ENCODE measurements at regions not wholly inside any gene's neighbourhood (a gene's known extent, or its start where the extent isn't known, plus 50 kb on each side); places are given as distances from the start of the nearest gene placed in this dataset.

GRCh38 chr22:27135031-27135981 lies 477.9 kb downstream of the MIAT start:
- H3K56ac ChIP-seq (ENCODE audit: insufficient read length, low read depth, low read length) = no peak overlapping the region
- no peaks in the 10 kb centered on the region for H3K79me2 ChIP-seq (ENCODE audit: insufficient read depth, low read length)
- H3K4me3 Mint-ChIP-seq = no peak overlapping the region
- no peak overlapping the region for H3K14ac ChIP-seq (ENCODE audit: insufficient read depth, low read length)
- no peak overlapping the region for H3K27ac Mint-ChIP-seq
- no peak overlapping the region for H3K9ac ChIP-seq (ENCODE audit: extremely low read depth, insufficient read length, low read length)
- H3K27ac ChIP-seq (ENCODE audit: insufficient read length, low read depth, low read length) = no peak overlapping the region
- peaks cover 0 to 8% of the 10 kb centered on the region in 2 experiments; a peak in 1 of 5 replicates for H3K9me3 Mint-ChIP-seq
- H4K91ac ChIP-seq (ENCODE audit: insufficient read length, low read depth, low read length) = no peak overlapping the region
- H2BK5ac ChIP-seq (ENCODE audit: insufficient read length, low read length) = no peak overlapping the region
- no CpG with 5 or more reads among the region's 7 CpGs for WGBS (ENCODE audit: extremely low coverage, insufficient read length, low lambda C conversion rate)
- no peak overlapping the region for H3K18ac ChIP-seq (ENCODE audit: insufficient read length, low read depth, low read length)
- no peak overlapping the region for H3K4ac ChIP-seq (ENCODE audit: low read depth, low read length)
- H3T11ph ChIP-seq (ENCODE audit: low read length) = no peak overlapping the region
- H3K9me3 ChIP-seq (ENCODE audit: control insufficient read depth, low read depth, low read length) = no peaks in the 10 kb centered on the region
- H3K36me3 Mint-ChIP-seq (ENCODE audit: insufficient read depth in 1 of 3, low read depth in 3 of 3) = peaks cover 0 to 7% (median 0%) of the 10 kb centered on the region in 3 experiments; a peak in 2 of 7 replicates
- no peaks in the 10 kb centered on the region for H3K23me2 ChIP-seq (ENCODE audit: insufficient read length, low read depth, low read length, poor library complexity, severe bottlenecking)
- no peaks in the 10 kb centered on the region for H3K79me1 ChIP-seq (ENCODE audit: insufficient read depth, low read depth, low read length, poor library complexity, severe bottlenecking)
- H4K20me1 ChIP-seq (ENCODE audit: control insufficient read depth, insufficient read depth, insufficient read length) = no peaks in the 10 kb centered on the region
- no peak overlapping the region for H2BK20ac ChIP-seq (ENCODE audit: low read depth, low read length, poor library complexity, severe bottlenecking)
- no peaks in the 10 kb centered on the region; the same call in 1 of the 2 replicates for H3K27me3 ChIP-seq (ENCODE audit: insufficient read depth, low read length)
- H2BK15ac ChIP-seq (ENCODE audit: low read depth, low read length) = no peak overlapping the region
- H2AFZ ChIP-seq (ENCODE audit: low read length) = no peak overlapping the region
- peaks cover 2 to 12% of the 10 kb centered on the region in 2 experiments; a peak in 3 of 4 replicates for H3K4me1 Mint-ChIP-seq
- H2BK12ac ChIP-seq (ENCODE audit: insufficient read length, low read depth, low read length) = no peak overlapping the region
- no peak overlapping the region for H2AK5ac ChIP-seq (ENCODE audit: insufficient read length, low read length)
- H4K8ac ChIP-seq (replicated peaks; ENCODE audit: insufficient read length, low read depth, low read length) = no peak overlapping the region
- H3K4me1 ChIP-seq (ENCODE audit: insufficient read depth, low read length) = 0 out of 2 replicates have a peak, but pooled peaks cover 2% of the 10 kb centered on the region
- no peak for DNase-seq
- peaks cover 22% of the 10 kb centered on the region for H3K27me3 Mint-ChIP-seq (ENCODE audit: low read depth)
- H3K23ac ChIP-seq (ENCODE audit: insufficient read length, low read depth, low read length) = no peak overlapping the region
- no peak overlapping the region for H2BK120ac ChIP-seq (ENCODE audit: low read depth, low read length, poor library complexity, severe bottlenecking)
- TF ChIP-seq, protein P1, sequence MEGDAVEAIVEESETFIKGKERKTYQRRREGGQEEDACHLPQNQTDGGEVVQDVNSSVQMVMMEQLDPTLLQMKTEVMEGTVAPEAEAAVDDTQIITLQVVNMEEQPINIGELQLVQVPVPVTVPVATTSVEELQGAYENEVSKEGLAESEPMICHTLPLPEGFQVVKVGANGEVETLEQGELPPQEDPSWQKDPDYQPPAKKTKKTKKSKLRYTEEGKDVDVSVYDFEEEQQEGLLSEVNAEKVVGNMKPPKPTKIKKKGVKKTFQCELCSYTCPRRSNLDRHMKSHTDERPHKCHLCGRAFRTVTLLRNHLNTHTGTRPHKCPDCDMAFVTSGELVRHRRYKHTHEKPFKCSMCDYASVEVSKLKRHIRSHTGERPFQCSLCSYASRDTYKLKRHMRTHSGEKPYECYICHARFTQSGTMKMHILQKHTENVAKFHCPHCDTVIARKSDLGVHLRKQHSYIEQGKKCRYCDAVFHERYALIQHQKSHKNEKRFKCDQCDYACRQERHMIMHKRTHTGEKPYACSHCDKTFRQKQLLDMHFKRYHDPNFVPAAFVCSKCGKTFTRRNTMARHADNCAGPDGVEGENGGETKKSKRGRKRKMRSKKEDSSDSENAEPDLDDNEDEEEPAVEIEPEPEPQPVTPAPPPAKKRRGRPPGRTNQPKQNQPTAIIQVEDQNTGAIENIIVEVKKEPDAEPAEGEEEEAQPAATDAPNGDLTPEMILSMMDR (conservative IDR thresholded peaks at IDR 0.05) = no peak
- no peak overlapping the region for H3K4me2 ChIP-seq (ENCODE audit: insufficient read depth, insufficient read length, low read length)
- no peak overlapping the region for H4K5ac ChIP-seq (ENCODE audit: insufficient read length, low read depth, low read length)
